Bronchial epithelial cell (primary cell): ENCODE measurements at regions not wholly inside any gene's neighbourhood (a gene's known extent, or its start where the extent isn't known, plus 50 kb on each side); places are given as distances from the start of the nearest gene placed in this dataset.

Experiments used
- DNase-seq: peaks from one replicate; pipeline ENCODE4 v3.0.0-alpha.2; 2010; ENCODE audit warnings: low read depth
- FAIRE-seq: peaks from 2 replicates; lab custom pipeline; 2011; peaks lifted over from hg19 to GRCh38; lab: Jason Lieb, UNC
- H3K27me3 ChIP-seq: 2 replicates; pipeline ENCODE4 v1.5.1; 2011; ENCODE audit warnings: low read length; ENCODE audit not compliant: control insufficient read depth, insufficient read depth
- H3K36me3 ChIP-seq: 2 replicates; pipeline ENCODE4 v1.5.1; 2011; ENCODE audit warnings: low read length; ENCODE audit not compliant: control insufficient read depth, insufficient read depth
- H3K4me3 ChIP-seq: 2 replicates; pipeline ENCODE4 v1.5.1; 2011; ENCODE audit warnings: mild to moderate bottlenecking, low read depth, low read length, control low read depth
- CTCF ChIP-seq: IDR thresholded peaks from 2 replicates; pipeline ENCODE4 v1.5.1; 2011; ENCODE audit warnings: mild to moderate bottlenecking, moderate library complexity, low read length, control low read depth, inconsistent platforms; ENCODE audit not compliant: insufficient read depth, severe bottlenecking

- DNase-seq (no peak), FAIRE-seq (no peak)
- H3K36me3 ChIP-seq: no peaks in the 10 kb centered on the region
- no peaks in the 10 kb centered on the region for H3K27me3 ChIP-seq
- H3K4me3 ChIP-seq: no peak overlapping the region
- no peak for TF ChIP-seq CTCF
Observed at GRCh38 chr11:130786586-130786985, 129.7 kb downstream of the SNX19 start.

- TF ChIP-seq CTCF: no peak
- no peak overlapping the region for H3K4me3 ChIP-seq
- no peak for FAIRE-seq
- DNase-seq: peak; percentile 72
- no peaks in the 10 kb centered on the region for H3K27me3 ChIP-seq
- no peaks in the 10 kb centered on the region for H3K36me3 ChIP-seq
Observed at GRCh38 chr11:130787092-130787616, 129.1 kb downstream of the SNX19 start.

- FAIRE-seq (no peak), DNase-seq (no peak)
- H3K36me3 ChIP-seq: no peaks in the 10 kb centered on the region
- H3K27me3 ChIP-seq: no peaks in the 10 kb centered on the region
- no peak for TF ChIP-seq CTCF
- no peak overlapping the region for H3K4me3 ChIP-seq
Observed at GRCh38 chr11:130787973-130788570, 128.2 kb downstream of the SNX19 start.

- FAIRE-seq: no peak
- no peaks in the 10 kb centered on the region for H3K36me3 ChIP-seq
- no peak overlapping the region for H3K4me3 ChIP-seq
- DNase-seq: no peak
- no peak for TF ChIP-seq CTCF
- H3K27me3 ChIP-seq: no peaks in the 10 kb centered on the region
Observed at GRCh38 chr11:130789056-130789640, 127.1 kb downstream of the SNX19 start.

GRCh38 chr11:130790689-130791088 is 125.6 kb downstream of the SNX19 start:
- no peaks in the 10 kb centered on the region for H3K27me3 ChIP-seq
- no peak for FAIRE-seq

More at GRCh38 chr11:130790689-130791088, 125.6 kb downstream of the SNX19 start:
- Histone ChIP-seq H3K36me3 (no peaks in the 10 kb centered on the region), H3K4me3 (no peak overlapping the region)
- no peak for DNase-seq
- no peak for TF ChIP-seq CTCF
